GM21619 (cell line): ENCODE measurements at regions not wholly inside any gene's neighbourhood (a gene's known extent, or its start where the extent isn't known, plus 50 kb on each side); places are given as distances from the start of the nearest gene placed in this dataset.
"Not testable (repeated sequence)": the region's sequence is repeated elsewhere in the genome, so short reads cannot be mapped to it uniquely, and the experiment has no call there.

ENCODE experiments used
- ATAC-seq: cut with Tn5 transposase; IDR thresholded peaks from one replicate; pipeline ENCODE4 v1.9.1; 2021; ENCODE audit not compliant: unreplicated experiment

- ATAC-seq: not testable (repeated sequence)
Observed at GRCh38 chr1:90219166-90219871, 224.4 kb downstream of the ZNF326 start.

GRCh38 chr1:90210633-90211491 is 216.0 kb downstream of the ZNF326 start:
- no peak for ATAC-seq

GRCh38 chr1:90208949-90209348 is 214.0 kb downstream of the ZNF326 start:
- no peak for ATAC-seq

GRCh38 chr1:90206260-90206659 is 211.3 kb downstream of the ZNF326 start:
- ATAC-seq: no peak

- ATAC-seq: no peak
Observed at GRCh38 chr1:90204780-90205179, 209.9 kb downstream of the ZNF326 start.

GRCh38 chr1:90204023-90204590 is 209.2 kb downstream of the ZNF326 start:
- no peak for ATAC-seq

- no peak for ATAC-seq
Observed at GRCh38 chr1:90201467-90202358, 206.8 kb downstream of the ZNF326 start.

- ATAC-seq: no peak
Observed at GRCh38 chr1:90200646-90201205, 205.8 kb downstream of the ZNF326 start.

GRCh38 chr1:90198616-90199332 is 203.9 kb downstream of the ZNF326 start:
- ATAC-seq: no peak

GRCh38 chr1:90193116-90193515 is 198.2 kb downstream of the ZNF326 start:
- no peak for ATAC-seq

- no peak for ATAC-seq
Observed at GRCh38 chr1:90192408-90192807, 197.5 kb downstream of the ZNF326 start.

GRCh38 chr1:90190523-90190922 is 195.6 kb downstream of the ZNF326 start:
- ATAC-seq: no peak

GRCh38 chr1:90189889-90190288 is 195.0 kb downstream of the ZNF326 start:
- ATAC-seq: no peak

- ATAC-seq: no peak
Observed at GRCh38 chr1:90187323-90187585, 192.3 kb downstream of the ZNF326 start.

- ATAC-seq: no peak
Observed at GRCh38 chr1:90186506-90187322, 191.8 kb downstream of the ZNF326 start.

GRCh38 chr1:90176530-90176929 is 181.6 kb downstream of the ZNF326 start:
- no peak for ATAC-seq

- ATAC-seq: no peak
Observed at GRCh38 chr1:90175490-90176167, 180.7 kb downstream of the ZNF326 start.

GRCh38 chr1:90174246-90174645 is 179.3 kb downstream of the ZNF326 start:
- ATAC-seq: no peak

- no peak for ATAC-seq
Observed at GRCh38 chr1:90162216-90162615, 167.3 kb downstream of the ZNF326 start.
